ENCODE measurements at regions not wholly inside any gene's neighbourhood (a gene's known extent, or its start where the extent isn't known, plus 50 kb on each side); places are given as distances from the start of the nearest gene placed in this dataset.

DNA sequence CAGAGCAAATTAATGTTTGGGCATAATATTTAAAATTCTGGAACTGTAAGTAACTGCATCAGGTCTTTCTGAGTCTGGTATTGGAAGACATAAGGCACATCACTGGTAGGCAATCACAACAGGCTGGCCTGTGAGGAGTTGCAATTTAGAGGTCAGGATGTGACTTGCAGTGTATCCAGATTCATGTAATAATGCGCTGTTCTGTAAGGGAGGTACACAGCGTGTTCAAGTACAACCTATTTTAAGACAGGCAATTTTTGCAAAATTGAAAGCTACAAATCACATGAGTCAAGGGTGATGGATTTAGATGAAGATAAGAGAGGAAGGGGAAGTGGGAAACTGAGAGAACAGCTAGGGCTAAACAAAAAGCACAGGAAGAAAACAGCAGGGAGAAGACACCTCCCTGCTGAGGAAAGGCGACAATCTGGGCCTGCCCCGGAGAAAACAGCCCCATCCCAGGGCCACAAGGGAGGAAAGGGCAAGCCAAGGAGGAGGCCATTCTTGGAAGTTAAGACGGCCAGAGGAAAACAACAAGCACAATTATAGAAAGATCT lies 138.1 kb downstream of the LACC1 start:
- DNase-seq (ENCODE audit: low spot score), result no peak
- in situ Hi-C loops (cut with MboI; ENCODE audit: low pct_unique_long_range_greater_than_20kb, low sequenced_read_pairs, unreplicated experiment), result no loop called here
- TF ChIP-seq, protein P1, sequence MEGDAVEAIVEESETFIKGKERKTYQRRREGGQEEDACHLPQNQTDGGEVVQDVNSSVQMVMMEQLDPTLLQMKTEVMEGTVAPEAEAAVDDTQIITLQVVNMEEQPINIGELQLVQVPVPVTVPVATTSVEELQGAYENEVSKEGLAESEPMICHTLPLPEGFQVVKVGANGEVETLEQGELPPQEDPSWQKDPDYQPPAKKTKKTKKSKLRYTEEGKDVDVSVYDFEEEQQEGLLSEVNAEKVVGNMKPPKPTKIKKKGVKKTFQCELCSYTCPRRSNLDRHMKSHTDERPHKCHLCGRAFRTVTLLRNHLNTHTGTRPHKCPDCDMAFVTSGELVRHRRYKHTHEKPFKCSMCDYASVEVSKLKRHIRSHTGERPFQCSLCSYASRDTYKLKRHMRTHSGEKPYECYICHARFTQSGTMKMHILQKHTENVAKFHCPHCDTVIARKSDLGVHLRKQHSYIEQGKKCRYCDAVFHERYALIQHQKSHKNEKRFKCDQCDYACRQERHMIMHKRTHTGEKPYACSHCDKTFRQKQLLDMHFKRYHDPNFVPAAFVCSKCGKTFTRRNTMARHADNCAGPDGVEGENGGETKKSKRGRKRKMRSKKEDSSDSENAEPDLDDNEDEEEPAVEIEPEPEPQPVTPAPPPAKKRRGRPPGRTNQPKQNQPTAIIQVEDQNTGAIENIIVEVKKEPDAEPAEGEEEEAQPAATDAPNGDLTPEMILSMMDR (IDR thresholded peaks at IDR 0.05; ENCODE audit: extremely low read depth, insufficient read depth, missing control alignments), result no peak

DNA sequence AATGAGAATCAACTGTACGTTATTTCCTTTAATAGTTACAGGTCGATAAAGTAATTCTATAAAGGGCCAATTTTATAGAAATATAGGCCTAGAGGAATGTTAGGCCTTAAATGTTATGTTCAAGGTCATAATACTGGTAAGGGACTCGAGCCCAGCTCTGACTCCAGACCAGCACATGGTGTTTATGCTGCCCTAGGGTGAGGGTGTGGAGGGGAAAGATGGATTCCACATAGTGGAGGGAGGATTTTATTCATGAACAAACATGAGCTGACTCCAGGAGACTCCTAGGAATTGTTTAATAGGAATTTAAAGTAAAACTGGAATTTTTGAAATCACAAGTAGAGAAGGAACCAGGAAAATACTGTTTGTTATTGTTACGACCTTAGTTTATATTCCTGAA lies 139.9 kb downstream of the LACC1 start:
- DNase-seq (ENCODE audit: low spot score), result no peak
- TF ChIP-seq, protein P1 (IDR thresholded peaks at IDR 0.05; ENCODE audit: extremely low read depth, insufficient read depth, missing control alignments), result no peak
- in situ Hi-C loops (cut with MboI; ENCODE audit: low pct_unique_long_range_greater_than_20kb, low sequenced_read_pairs, unreplicated experiment), result no loop called here

DNA sequence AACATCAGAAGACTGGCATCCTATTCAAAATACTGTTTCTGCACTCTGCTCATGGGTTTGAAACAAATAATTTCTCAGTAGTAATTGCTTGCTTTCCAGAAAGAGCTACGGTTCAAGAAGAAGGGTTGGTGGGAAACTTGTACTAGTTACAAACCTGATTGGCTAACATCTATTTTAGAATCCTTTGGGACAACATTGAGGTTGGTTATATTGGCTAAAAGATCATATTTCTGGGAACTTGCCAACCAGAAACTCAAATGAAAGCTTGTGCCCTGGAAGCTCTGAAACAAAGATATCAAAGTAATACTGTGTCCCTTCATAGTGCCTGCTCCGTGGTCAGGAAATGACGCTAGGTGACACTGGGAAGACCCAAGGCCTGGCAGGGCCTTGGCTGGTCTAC lies 141.7 kb downstream of the LACC1 start:
- DNase-seq (ENCODE audit: low spot score), result no peak
- in situ Hi-C loops (cut with MboI; ENCODE audit: low pct_unique_long_range_greater_than_20kb, low sequenced_read_pairs, unreplicated experiment), result no loop called here
- TF ChIP-seq, protein P1 (IDR thresholded peaks at IDR 0.05; ENCODE audit: extremely low read depth, insufficient read depth, missing control alignments), result no peak

DNA sequence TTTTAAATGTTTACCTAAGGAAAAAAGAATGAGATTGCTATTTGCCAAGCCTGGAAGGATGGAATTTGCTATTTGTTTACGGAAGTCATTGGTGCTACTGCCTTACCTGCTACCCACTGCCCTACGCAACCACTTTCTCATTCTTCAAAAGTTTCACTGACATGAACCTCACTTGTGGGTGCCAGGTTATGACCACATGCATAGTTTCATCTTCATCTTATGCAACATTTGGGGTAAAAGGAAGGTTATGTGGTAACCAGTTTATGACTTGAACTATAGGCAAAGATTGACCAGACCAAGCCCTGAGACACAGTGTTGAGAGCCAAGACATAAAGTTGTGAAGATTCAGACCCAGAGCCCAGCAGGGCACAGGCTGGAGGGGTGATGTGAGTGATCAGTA lies 142.5 kb downstream of the LACC1 start:
- in situ Hi-C loops (cut with MboI; ENCODE audit: low pct_unique_long_range_greater_than_20kb, low sequenced_read_pairs, unreplicated experiment), result no loop called here
- TF ChIP-seq, protein P1 (IDR thresholded peaks at IDR 0.05; ENCODE audit: extremely low read depth, insufficient read depth, missing control alignments), result no peak
- DNase-seq (ENCODE audit: low spot score), result no peak

DNA sequence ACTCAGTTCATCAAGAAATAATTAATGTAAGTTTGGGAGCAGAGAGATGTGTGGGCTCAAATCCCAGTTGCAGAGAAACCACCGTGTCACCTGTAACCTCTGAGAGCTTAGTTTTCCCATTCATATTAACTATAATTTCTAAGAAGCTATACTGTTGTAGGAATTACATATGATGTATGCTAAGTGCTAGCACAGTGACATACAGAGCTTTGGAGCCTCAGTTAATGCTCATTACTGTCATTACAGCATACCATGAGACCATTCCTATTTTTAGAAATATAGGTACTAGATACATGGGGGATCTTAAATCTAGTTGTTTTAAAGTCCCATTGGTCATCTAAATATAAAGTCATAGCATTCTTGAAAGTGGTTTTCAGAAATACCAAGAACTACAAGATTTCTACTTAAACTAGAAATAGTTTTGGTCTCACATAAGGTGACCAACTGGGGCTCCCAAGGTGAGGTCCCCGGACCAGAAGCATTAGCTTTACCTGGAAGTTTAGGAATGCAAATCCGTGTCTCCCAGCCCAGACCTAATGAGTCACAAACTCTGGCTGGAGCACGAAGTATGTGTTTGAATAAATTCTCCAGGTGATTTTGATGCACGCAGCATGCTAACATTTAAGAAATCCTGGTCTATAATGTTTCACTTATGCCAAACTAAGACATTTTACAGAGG lies 144.6 kb downstream of the LACC1 start:
- DNase-seq (ENCODE audit: low spot score), result no peak
- TF ChIP-seq, protein P1 (IDR thresholded peaks at IDR 0.05; ENCODE audit: extremely low read depth, insufficient read depth, missing control alignments), result no peak
- in situ Hi-C loops (cut with MboI; ENCODE audit: low pct_unique_long_range_greater_than_20kb, low sequenced_read_pairs, unreplicated experiment), result no loop called here

DNA sequence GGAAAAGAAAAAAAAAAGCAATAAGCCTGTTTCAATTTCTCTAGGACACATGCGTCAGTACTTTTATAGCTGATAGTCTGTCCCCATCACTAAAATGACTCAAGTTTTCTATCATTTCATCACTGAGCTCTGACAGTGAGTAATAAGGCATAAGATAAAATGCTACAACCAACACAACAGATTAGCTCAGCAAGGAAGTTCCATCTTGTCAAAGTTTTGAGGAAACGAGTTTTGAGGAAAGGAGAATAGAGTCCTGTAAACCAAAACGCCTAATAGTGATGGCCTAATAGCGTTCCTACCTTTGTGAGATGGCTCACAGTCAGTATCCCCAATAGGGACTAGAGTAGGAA lies 145.1 kb downstream of the LACC1 start:
- in situ Hi-C loops (cut with MboI; ENCODE audit: low pct_unique_long_range_greater_than_20kb, low sequenced_read_pairs, unreplicated experiment), result no loop called here
- TF ChIP-seq, protein P1 (IDR thresholded peaks at IDR 0.05; ENCODE audit: extremely low read depth, insufficient read depth, missing control alignments), result no peak
- DNase-seq (ENCODE audit: low spot score), result no peak
